ENCODE measurements at regions not wholly inside any gene's neighbourhood (a gene's known extent, or its start where the extent isn't known, plus 50 kb on each side); places are given as distances from the start of the nearest gene placed in this dataset.

- TF ChIP-seq POLR2AphosphoS5 (IDR thresholded peaks at IDR 0.05; ENCODE audit: low read depth, low read length), result no peak
- TF ChIP-seq POLR2A (IDR thresholded peaks at IDR 0.05; ENCODE audit: low read depth, low read length), result no peak
- TF ChIP-seq POU2F2 (IDR thresholded peaks at IDR 0.05; ENCODE audit: low read depth, low read length), result no peak
- TF ChIP-seq TAF1 (IDR thresholded peaks at IDR 0.05; ENCODE audit: low read depth, low read length), result no peak
Measured at GRCh38 chr22:49598338-49598737, 229.3 kb downstream of the BRD1 start.

Measured in GM12891 (cell line).